Retina (tissue), 1 donor: ENCODE measurements at regions not wholly inside any gene's neighbourhood (a gene's known extent, or its start where the extent isn't known, plus 50 kb on each side); places are given as distances from the start of the nearest gene placed in this dataset.
"Not testable (repeated sequence)": the region's sequence is repeated elsewhere in the genome, so short reads cannot be mapped to it uniquely, and the experiment has no call there.

Experiments used
- DNase-seq: peaks from one replicate; pipeline ENCODE4 v3.0.0-alpha.2; 2016

- not testable (repeated sequence) for DNase-seq
Measured at GRCh38 chr13:86253497-86253896, 454.3 kb upstream of the SLITRK6 start.

GRCh38 chr13:86255820-86256219 lies 456.6 kb upstream of the SLITRK6 start:
- not testable (repeated sequence) for DNase-seq

GRCh38 chr13:86269511-86269910 lies 470.3 kb upstream of the SLITRK6 start:
- DNase-seq = no peak

- DNase-seq = peak; percentile 10
Measured at GRCh38 chr13:86282442-86282841, 483.2 kb upstream of the SLITRK6 start.

GRCh38 chr13:86283031-86283430 lies 483.8 kb upstream of the SLITRK6 start:
- no peak for DNase-seq

- no peak for DNase-seq
Measured at GRCh38 chr13:86298725-86299124, 499.5 kb upstream of the SLITRK6 start.

GRCh38 chr13:86299128-86299527 lies 499.9 kb upstream of the SLITRK6 start:
- no peak for DNase-seq

GRCh38 chr13:86309881-86310280 lies 510.7 kb upstream of the SLITRK6 start:
- DNase-seq = no peak

GRCh38 chr13:86313421-86313820 lies 514.2 kb upstream of the SLITRK6 start:
- no peak for DNase-seq

GRCh38 chr13:86318450-86318849 lies 519.2 kb upstream of the SLITRK6 start:
- DNase-seq = no peak

GRCh38 chr13:86324191-86324590 lies 525.0 kb upstream of the SLITRK6 start:
- DNase-seq = no peak

- no peak for DNase-seq
Measured at GRCh38 chr13:86355301-86355700, 556.1 kb upstream of the SLITRK6 start.

- DNase-seq = no peak
Measured at GRCh38 chr13:86357106-86357505, 557.9 kb upstream of the SLITRK6 start.

- not testable (repeated sequence) for DNase-seq
Measured at GRCh38 chr13:86363749-86364148, 564.5 kb upstream of the SLITRK6 start.

GRCh38 chr13:86368924-86369323 lies 569.7 kb upstream of the SLITRK6 start:
- DNase-seq = no peak

- no peak for DNase-seq
Measured at GRCh38 chr13:86377451-86377850, 578.2 kb upstream of the SLITRK6 start.

- no peak for DNase-seq
Measured at GRCh38 chr13:86378628-86379027, 579.4 kb upstream of the SLITRK6 start.

GRCh38 chr13:86383151-86383550 lies 583.9 kb upstream of the SLITRK6 start:
- DNase-seq = no peak

GRCh38 chr13:86383561-86383960 lies 584.3 kb upstream of the SLITRK6 start:
- no peak for DNase-seq

- no peak for DNase-seq
Measured at GRCh38 chr13:86397635-86398034, 598.4 kb upstream of the SLITRK6 start.

GRCh38 chr13:86399572-86399971 lies 600.4 kb upstream of the SLITRK6 start:
- DNase-seq = no peak

GRCh38 chr13:86402500-86402899 lies 603.3 kb upstream of the SLITRK6 start:
- DNase-seq = no peak

GRCh38 chr13:86403181-86403580 lies 604.0 kb upstream of the SLITRK6 start:
- DNase-seq = no peak

GRCh38 chr13:86409466-86410241 lies 610.4 kb upstream of the SLITRK6 start:
- no peak for DNase-seq

GRCh38 chr13:86425170-86425815 lies 626.1 kb upstream of the SLITRK6 start:
- DNase-seq = no peak
